Suprapubic skin (tissue), 4 donors: ENCODE measurements at regions not wholly inside any gene's neighbourhood (a gene's known extent, or its start where the extent isn't known, plus 50 kb on each side); places are given as distances from the start of the nearest gene placed in this dataset.

Source experiments
- DNase-seq, 2 donors: peaks; one replicate each; pipeline ENCODE4 v3.0.0-alpha.2; 2019; ENCODE audit warnings: low spot score in 2 of 2
- H3K27ac ChIP-seq: fragments of 200-600 bp; sonication (generic); one replicate; pipeline ENCODE4 v1.5.1; 2019
- H3K27me3 ChIP-seq: fragments of 200-600 bp; sonication (generic); one replicate; pipeline ENCODE4 v1.5.1; 2019
- H3K36me3 ChIP-seq: fragments of 200-600 bp; sonication (generic); one replicate; pipeline ENCODE4 v1.5.1; 2019
- H3K4me1 ChIP-seq: fragments of 200-600 bp; sonication (generic); one replicate; pipeline ENCODE4 v1.5.1; 2019
- H3K4me3 ChIP-seq: fragments of 200-600 bp; sonication (generic); one replicate; pipeline ENCODE4 v1.5.1; 2019; ENCODE audit warnings: mild to moderate bottlenecking
- H3K9me3 ChIP-seq: fragments of 200-600 bp; sonication (generic); one replicate; pipeline ENCODE4 v1.5.1; 2019
- EP300 ChIP-seq: sonication (generic); formaldehyde crosslinking; IDR thresholded peaks from one replicate; pipeline ENCODE4 v1.6.1; 2017; ENCODE audit warnings: antibody characterized with exemption
- POLR2A ChIP-seq, 2 donors: fragments of 450-650 bp; IDR thresholded peaks; one replicate each; pipeline ENCODE4 v1.6.1; 2017; ENCODE audit warnings: antibody characterized with exemption in 2 of 2, mild to moderate bottlenecking in 2 of 2, moderate library complexity in 2 of 2
- POLR2AphosphoS5 ChIP-seq, 3 donors: sonication (generic); formaldehyde crosslinking; IDR thresholded peaks; one replicate each; pipeline ENCODE4 v1.6.1; 2017; ENCODE audit warnings: antibody characterized with exemption in 3 of 3
- WGBS: methylation state at CpG from one replicate; pipeline ENCODE4 v1.1.5; 2018; 5-methylcytosine and 5-hydroxymethylcytosine counted together
- TF ChIP-seq, protein P1 (sequence below), 2 donors: fragments of 200-600 bp in 1 of 2; fragments of 450-650 bp in 1 of 2; sonication (generic) in 1 of 2; IDR thresholded peaks; one replicate each; pipeline ENCODE4 v1.5.1; 2016 to 2019; ENCODE audit warnings: antibody characterized with exemption in 2 of 2, mild to moderate bottlenecking in 1 of 2, moderate library complexity in 1 of 2

- H3K27me3 ChIP-seq, result no peaks in the 10 kb centered on the region
- H3K27ac ChIP-seq, result no peak overlapping the region
- H3K4me1 ChIP-seq, result no peaks in the 10 kb centered on the region
- no peak for DNase-seq
- 87% methylated on average over 7 of the region's 7 CpGs for WGBS
- no peaks in the 10 kb centered on the region for H3K9me3 ChIP-seq
- H3K4me3 ChIP-seq, result no peak overlapping the region
- H3K36me3 ChIP-seq, result no peaks in the 10 kb centered on the region
- TF ChIP-seq POLR2A (IDR thresholded peaks at IDR 0.05) (no peak), EP300 (no peak), POLR2AphosphoS5 (IDR thresholded peaks at IDR 0.05) (no peak)
- TF ChIP-seq, protein P1, sequence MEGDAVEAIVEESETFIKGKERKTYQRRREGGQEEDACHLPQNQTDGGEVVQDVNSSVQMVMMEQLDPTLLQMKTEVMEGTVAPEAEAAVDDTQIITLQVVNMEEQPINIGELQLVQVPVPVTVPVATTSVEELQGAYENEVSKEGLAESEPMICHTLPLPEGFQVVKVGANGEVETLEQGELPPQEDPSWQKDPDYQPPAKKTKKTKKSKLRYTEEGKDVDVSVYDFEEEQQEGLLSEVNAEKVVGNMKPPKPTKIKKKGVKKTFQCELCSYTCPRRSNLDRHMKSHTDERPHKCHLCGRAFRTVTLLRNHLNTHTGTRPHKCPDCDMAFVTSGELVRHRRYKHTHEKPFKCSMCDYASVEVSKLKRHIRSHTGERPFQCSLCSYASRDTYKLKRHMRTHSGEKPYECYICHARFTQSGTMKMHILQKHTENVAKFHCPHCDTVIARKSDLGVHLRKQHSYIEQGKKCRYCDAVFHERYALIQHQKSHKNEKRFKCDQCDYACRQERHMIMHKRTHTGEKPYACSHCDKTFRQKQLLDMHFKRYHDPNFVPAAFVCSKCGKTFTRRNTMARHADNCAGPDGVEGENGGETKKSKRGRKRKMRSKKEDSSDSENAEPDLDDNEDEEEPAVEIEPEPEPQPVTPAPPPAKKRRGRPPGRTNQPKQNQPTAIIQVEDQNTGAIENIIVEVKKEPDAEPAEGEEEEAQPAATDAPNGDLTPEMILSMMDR (IDR thresholded peaks at IDR 0.05), result no peak
Observed at GRCh38 chr9:115393976-115394775, 276.2 kb upstream of the TNC start.

- Histone ChIP-seq H3K27ac (no peak overlapping the region), H3K4me3 (no peak overlapping the region), H3K27me3 (no peaks in the 10 kb centered on the region), H3K36me3 (no peaks in the 10 kb centered on the region), H3K9me3 (no peaks in the 10 kb centered on the region), H3K4me1 (no peaks in the 10 kb centered on the region)
- 59% methylated on average over 1 of the region's 1 CpG for WGBS
- DNase-seq, result no peak
- no peak for TF ChIP-seq EP300
- TF ChIP-seq, protein P1 (IDR thresholded peaks at IDR 0.05), result no peak
- TF ChIP-seq POLR2AphosphoS5 (IDR thresholded peaks at IDR 0.05), result no peak
Observed at GRCh38 chr9:115395511-115396021, 277.6 kb upstream of the TNC start.

DNA sequence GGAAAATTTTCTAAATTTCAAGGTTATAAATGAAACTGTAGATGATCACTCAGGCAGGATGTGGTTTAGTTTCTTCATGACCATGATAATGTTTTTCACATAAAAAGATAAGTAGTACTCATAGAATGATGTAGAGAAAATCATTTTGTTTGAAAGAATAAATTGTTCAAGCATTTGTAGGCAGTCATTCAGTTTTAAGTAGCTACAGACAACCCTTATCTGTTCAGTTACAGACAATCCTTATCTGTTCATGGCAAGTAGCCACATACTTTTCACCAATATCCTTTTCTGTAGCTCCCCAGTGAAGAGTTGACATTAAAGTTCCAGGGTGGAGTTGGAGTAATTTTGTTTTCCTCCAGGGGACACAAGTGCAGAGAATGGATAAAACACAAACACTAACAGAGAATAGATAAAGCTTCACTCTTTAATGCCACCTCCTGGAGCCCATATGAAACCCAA, 278.1 kb upstream of the TNC start:
- TF ChIP-seq POLR2A (IDR thresholded peaks at IDR 0.05) (no peak), POLR2AphosphoS5 (IDR thresholded peaks at IDR 0.05) (no peak), EP300 (no peak)
- TF ChIP-seq, protein P1 (IDR thresholded peaks at IDR 0.05), result no peak
- Histone ChIP-seq H3K27me3 (no peaks in the 10 kb centered on the region), H3K4me1 (no peaks in the 10 kb centered on the region), H3K4me3 (no peak overlapping the region), H3K9me3 (no peaks in the 10 kb centered on the region), H3K36me3 (no peaks in the 10 kb centered on the region), H3K27ac (no peak overlapping the region)
- no peak for DNase-seq

GRCh38 chr9:115397591-115398312, 279.8 kb upstream of the TNC start:
- Histone ChIP-seq H3K4me3 (no peak overlapping the region), H3K36me3 (no peaks in the 10 kb centered on the region), H3K27me3 (no peaks in the 10 kb centered on the region), H3K4me1 (no peaks in the 10 kb centered on the region), H3K9me3 (no peaks in the 10 kb centered on the region), H3K27ac (no peak overlapping the region)
- no peak for DNase-seq
- TF ChIP-seq POLR2A (IDR thresholded peaks at IDR 0.05) (no peak), POLR2AphosphoS5 (IDR thresholded peaks at IDR 0.05) (no peak), EP300 (no peak)
- TF ChIP-seq, protein P1 (IDR thresholded peaks at IDR 0.05), result no peak
- WGBS, result 94% methylated on average over 4 of the region's 4 CpGs

DNA sequence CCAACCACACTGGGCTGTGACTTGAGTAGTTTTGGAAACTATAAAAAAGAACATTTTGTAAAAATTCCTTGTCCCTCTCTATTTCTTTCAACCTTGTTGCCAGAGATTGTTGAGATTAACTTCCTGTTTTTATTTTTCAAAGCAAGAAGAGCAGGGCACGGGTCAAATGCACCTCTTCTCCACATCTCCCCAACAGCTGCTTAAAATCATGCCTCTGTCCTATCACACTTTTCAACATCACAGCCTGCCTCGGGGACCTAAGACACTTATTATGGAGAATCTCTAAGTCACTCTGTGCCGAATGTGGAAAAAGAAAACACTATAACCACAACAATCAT, 280.3 kb upstream of the TNC start:
- 79% methylated on average over 3 of the region's 3 CpGs for WGBS
- no peaks in the 10 kb centered on the region for H3K9me3 ChIP-seq
- no peaks in the 10 kb centered on the region for H3K4me1 ChIP-seq
- H3K27ac ChIP-seq, result no peak overlapping the region
- H3K4me3 ChIP-seq, result no peak overlapping the region
- no peak for DNase-seq
- H3K27me3 ChIP-seq, result no peaks in the 10 kb centered on the region
- TF ChIP-seq POLR2AphosphoS5 (IDR thresholded peaks at IDR 0.05), result no peak
- no peak for TF ChIP-seq POLR2A (IDR thresholded peaks at IDR 0.05)
- TF ChIP-seq EP300, result no peak
- TF ChIP-seq, protein P1 (IDR thresholded peaks at IDR 0.05), result no peak
- no peaks in the 10 kb centered on the region for H3K36me3 ChIP-seq
